ENCODE measurements at regions not wholly inside any gene's neighbourhood (a gene's known extent, or its start where the extent isn't known, plus 50 kb on each side); places are given as distances from the start of the nearest gene placed in this dataset.

DNA sequence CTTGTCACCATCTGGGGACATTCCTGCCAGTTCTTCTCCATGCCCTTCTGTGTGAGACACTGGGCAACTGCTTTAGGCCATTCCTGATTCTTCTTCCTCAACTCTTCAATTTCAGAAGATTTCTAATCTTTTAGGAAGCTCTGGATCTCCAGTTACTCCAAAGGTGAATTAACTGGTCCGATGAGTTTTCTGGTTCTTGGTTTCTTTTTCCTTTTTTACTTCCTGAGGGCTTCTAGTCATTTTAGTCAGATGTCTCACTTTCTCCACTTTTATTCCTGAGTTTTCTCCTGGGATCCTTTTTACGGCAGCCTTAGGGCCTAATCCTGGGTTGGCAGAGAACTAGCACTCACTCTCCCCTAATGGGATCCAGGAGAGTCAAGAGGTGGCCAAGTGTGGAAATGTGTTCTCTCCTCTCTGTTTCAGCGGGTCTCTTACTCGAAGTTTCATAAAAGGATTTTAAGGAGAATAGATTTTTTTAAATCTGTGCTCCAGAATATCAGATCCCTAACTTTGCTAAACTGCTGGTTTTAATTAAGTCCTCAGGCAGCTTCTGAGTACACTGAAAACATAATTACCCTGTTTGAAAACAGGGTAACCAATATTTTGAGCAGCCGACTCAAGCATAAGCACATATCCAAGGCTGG lies 107.6 kb downstream of the RMI2 start:
- TF ChIP-seq EZH2 (optimal IDR thresholded peaks at IDR 0.05; ENCODE audit: low read depth, low read length) = no peak
- no peak for TF ChIP-seq CTCF (IDR thresholded peaks at IDR 0.05; ENCODE audit: low read length)
- TF ChIP-seq EZH2phosphoT487 (IDR thresholded peaks at IDR 0.05; ENCODE audit: low read length) = no peak
- H3K4me2 ChIP-seq (ENCODE audit: low read depth, low read length) = no peak overlapping the region
- H3K79me2 ChIP-seq (ENCODE audit: low read length) = no peaks in the 10 kb centered on the region
- H3K4me3 ChIP-seq (ENCODE audit: low read length) = no peak overlapping the region
- no peak overlapping the region for H3K27ac ChIP-seq (ENCODE audit: low read length)
- no peak for DNase-seq
- H3K9me3 ChIP-seq (replicated peaks; ENCODE audit: insufficient read depth, low read length) = no peaks in the 10 kb centered on the region
- H3K27me3 ChIP-seq (replicated peaks; ENCODE audit: insufficient read depth, low read length) = no peaks in the 10 kb centered on the region
- H4K20me1 ChIP-seq (ENCODE audit: insufficient read depth, low read length) = no peaks in the 10 kb centered on the region
- no peaks in the 10 kb centered on the region for H3K4me1 ChIP-seq (ENCODE audit: low read length)
- H3K36me3 ChIP-seq (replicated peaks; ENCODE audit: insufficient read depth, low read length) = no peaks in the 10 kb centered on the region
- no peak overlapping the region for H3K9ac ChIP-seq (ENCODE audit: low read length)
- H2AFZ ChIP-seq (ENCODE audit: low read length) = no peak overlapping the region
- no peaks in the 10 kb centered on the region for H3K9me2 ChIP-seq (replicated peaks; ENCODE audit: insufficient read depth, low read length)
- H3F3A ChIP-seq (ENCODE audit: insufficient read depth, low read length) = peaks cover 2% of the 10 kb centered on the region; the same call in 1 of the 2 replicates

GRCh38 chr16:11456741-11457140 lies 111.5 kb downstream of the RMI2 start:
- Histone ChIP-seq H3K4me1 (ENCODE audit: low read length) (peaks cover 4% of the 10 kb centered on the region), H3K27me3 (replicated peaks; ENCODE audit: insufficient read depth, low read length) (no peaks in the 10 kb centered on the region), H3K9me3 (replicated peaks; ENCODE audit: insufficient read depth, low read length) (no peaks in the 10 kb centered on the region), H4K20me1 (ENCODE audit: insufficient read depth, low read length) (no peaks in the 10 kb centered on the region), H3K79me2 (ENCODE audit: low read length) (no peaks in the 10 kb centered on the region), H3K4me2 (ENCODE audit: low read depth, low read length) (no peak overlapping the region), H3K9me2 (replicated peaks; ENCODE audit: insufficient read depth, low read length) (no peaks in the 10 kb centered on the region), H2AFZ (ENCODE audit: low read length) (no peak overlapping the region), H3K4me3 (ENCODE audit: low read length) (no peak overlapping the region), H3K27ac (ENCODE audit: low read length) (no peak overlapping the region), H3K36me3 (replicated peaks; ENCODE audit: insufficient read depth, low read length) (no peaks in the 10 kb centered on the region), H3F3A (ENCODE audit: insufficient read depth, low read length) (peaks cover 13% of the 10 kb centered on the region), H3K9ac (ENCODE audit: low read length) (no peak overlapping the region)
- TF ChIP-seq CTCF (IDR thresholded peaks at IDR 0.05; ENCODE audit: low read length) = no peak
- no peak for TF ChIP-seq EZH2phosphoT487 (IDR thresholded peaks at IDR 0.05; ENCODE audit: low read length)
- no peak for TF ChIP-seq EZH2 (optimal IDR thresholded peaks at IDR 0.05; ENCODE audit: low read depth, low read length)
- DNase-seq = no peak

GRCh38 chr16:11459722-11460121 lies 114.5 kb downstream of the RMI2 start:
- no peak overlapping the region for H2AFZ ChIP-seq (ENCODE audit: low read length)
- no peaks in the 10 kb centered on the region for H3K9me2 ChIP-seq (replicated peaks; ENCODE audit: insufficient read depth, low read length)
- peaks cover 4% of the 10 kb centered on the region for H3K4me1 ChIP-seq (ENCODE audit: low read length)
- peaks cover 13% of the 10 kb centered on the region for H3F3A ChIP-seq (ENCODE audit: insufficient read depth, low read length)
- no peak for DNase-seq
- no peaks in the 10 kb centered on the region for H4K20me1 ChIP-seq (ENCODE audit: insufficient read depth, low read length)
- H3K36me3 ChIP-seq (replicated peaks; ENCODE audit: insufficient read depth, low read length) = no peaks in the 10 kb centered on the region
- H3K27ac ChIP-seq (ENCODE audit: low read length) = no peak overlapping the region
- H3K27me3 ChIP-seq (replicated peaks; ENCODE audit: insufficient read depth, low read length) = no peaks in the 10 kb centered on the region
- H3K9ac ChIP-seq (ENCODE audit: low read length) = no peak overlapping the region
- no peak overlapping the region for H3K4me3 ChIP-seq (ENCODE audit: low read length)
- no peaks in the 10 kb centered on the region for H3K79me2 ChIP-seq (ENCODE audit: low read length)
- H3K4me2 ChIP-seq (ENCODE audit: low read depth, low read length) = no peak overlapping the region
- no peaks in the 10 kb centered on the region for H3K9me3 ChIP-seq (replicated peaks; ENCODE audit: insufficient read depth, low read length)
- no peak for TF ChIP-seq EZH2 (optimal IDR thresholded peaks at IDR 0.05; ENCODE audit: low read depth, low read length)
- no peak for TF ChIP-seq EZH2phosphoT487 (IDR thresholded peaks at IDR 0.05; ENCODE audit: low read length)
- no peak for TF ChIP-seq CTCF (IDR thresholded peaks at IDR 0.05; ENCODE audit: low read length)

Data from MM.1S (cell line).